Upper lobe of left lung (tissue), 4 donors: ENCODE measurements at regions not wholly inside any gene's neighbourhood (a gene's known extent, or its start where the extent isn't known, plus 50 kb on each side); places are given as distances from the start of the nearest gene placed in this dataset.

Source experiments
- CTCF ChIP-seq, 6 experiments: fragments of 450-650 bp in 4 of 6; fragments of 200-600 bp in 2 of 6; sonication (generic) in 2 of 6; IDR thresholded peaks; one replicate each; pipeline ENCODE4 v1.5.1; 2016 to 2019; ENCODE audit warnings: antibody characterized with exemption in 6 of 6
- POLR2AphosphoS5 ChIP-seq, 2 donors: sonication (generic); formaldehyde crosslinking; IDR thresholded peaks; one replicate each; pipeline ENCODE4 v1.5.1; 2017; ENCODE audit warnings: antibody characterized with exemption in 2 of 2

GRCh38 chr17:71176928-71177443 is 943.8 kb upstream of the SOX9 start:
- TF ChIP-seq CTCF (IDR thresholded peaks at IDR 0.05), result no peak
- no peak for TF ChIP-seq POLR2AphosphoS5 (IDR thresholded peaks at IDR 0.05)
